HepG2 (cell line): ENCODE measurements at regions not wholly inside any gene's neighbourhood (a gene's known extent, or its start where the extent isn't known, plus 50 kb on each side); places are given as distances from the start of the nearest gene placed in this dataset.

Experiments
- ATAC-seq: fragments of 200-7000 bp; cut with Tn5 transposase; 3 replicates; pipeline ENCODE4 v1.9.1; 2020; ENCODE audit warnings: mild to moderate bottlenecking, moderate library complexity
- BruUV-seq: library from RNA; stranded (reverse); fragments of 400-500 nt; replicated peaks from 2 replicates; lab custom pipeline; 2021; lab: Mats Ljungman, UMichigan
- CTCF ChIA-PET: fragments of 300-600 bp; formaldehyde crosslinking; extraction: SDS; loops from one replicate; lab custom pipeline; 2021; ENCODE audit warnings: low total read pairs, inconsistent platforms, low intra/inter-chr PET ratio; lab: Yijun Ruan, JAX
- POLR2A ChIA-PET: fragments of 350-600 bp; sonication (Branson Sonifier 250); formaldehyde crosslinking; loops from one replicate; lab custom pipeline; 2020; ENCODE audit warnings: antibody characterized with exemption, inconsistent platforms; lab: Yijun Ruan, JAX
- DNase-seq: peaks from one replicate; pipeline ENCODE4 v3.0.0-alpha.2; 2015; ENCODE audit warnings: low spot score
- FAIRE-seq: peaks from 3 replicates; lab custom pipeline; 2011; peaks lifted over from hg19 to GRCh38; lab: Jason Lieb, UNC
- H2AFZ ChIP-seq: one replicate; pipeline ENCODE4 v1.6.1; 2011; ENCODE audit warnings: low read length, inconsistent platforms
- H3K27ac ChIP-seq: fragments of 300-600 bp; 3 replicates; pipeline ENCODE4 v1.8.0; 2011; ENCODE audit warnings: mixed run types, mild to moderate bottlenecking, mixed read lengths, low read length, inconsistent platforms; ENCODE audit not compliant: insufficient read depth; ENCODE audit errors: extremely low read length
- H3K27me3 ChIP-seq, 2 experiments: fragments of 200-600 bp in 1 of 2; 2 replicates in 1 of 2; 3 replicates in 1 of 2; pipeline versions ENCODE4 v1.6.0 to v1.8.0; 2011; ENCODE audit warnings: low read length in 2 of 2, mild to moderate bottlenecking in 2 of 2, moderate library complexity in 2 of 2, inconsistent platforms in 1 of 2; ENCODE audit not compliant: insufficient read depth in 2 of 2, control insufficient read depth in 1 of 2
- H3K36me3 ChIP-seq, 2 experiments: fragments of 200-600 bp in 1 of 2; replicated peaks in 1 of 2; 2 replicates in 1 of 2; 3 replicates in 1 of 2; pipeline versions ENCODE4 v1.5.1 to v1.8.0; 2011; ENCODE audit warnings: low read length in 2 of 2, inconsistent platforms in 1 of 2; ENCODE audit not compliant: insufficient read depth in 2 of 2, control insufficient read depth in 1 of 2
- H3K4me1 ChIP-seq: 2 replicates; pipeline ENCODE4 v1.5.1; 2012; ENCODE audit warnings: low read length, inconsistent platforms; ENCODE audit not compliant: insufficient read depth
- H3K4me2 ChIP-seq: 2 replicates; pipeline ENCODE4 v1.6.0; 2011; ENCODE audit warnings: low read depth, low read length, inconsistent platforms
- H3K4me3 ChIP-seq, 3 experiments: fragments of 200-600 bp in 1 of 3; sonication (generic), shearing (Covaris generic) in 1 of 3; replicated peaks in 1 of 3; 2 replicates each; pipeline ENCODE4 v1.5.1; 2011 to 2016; ENCODE audit warnings: low read length in 3 of 3, inconsistent platforms in 2 of 3, low read depth in 2 of 3, mild to moderate bottlenecking in 2 of 3, control low read depth in 1 of 3, mixed read lengths in 1 of 3; ENCODE audit not compliant: insufficient read depth in 1 of 3
- H3K79me2 ChIP-seq: one replicate; pipeline ENCODE4 v1.6.1; 2011; ENCODE audit warnings: low read length, inconsistent platforms; ENCODE audit not compliant: insufficient read depth
- H3K9ac ChIP-seq: 2 replicates; pipeline ENCODE4 v1.6.0; 2011; ENCODE audit warnings: mild to moderate bottlenecking, low read depth, low read length, inconsistent platforms; ENCODE audit not compliant: insufficient read depth
- H3K9me3 ChIP-seq: 2 replicates; pipeline ENCODE4 v1.5.1; 2012; ENCODE audit warnings: mild to moderate bottlenecking, low read length
- H4K20me1 ChIP-seq: 2 replicates; pipeline ENCODE4 v1.6.0; 2011; ENCODE audit warnings: inconsistent platforms, mild to moderate bottlenecking, low read length, moderate library complexity; ENCODE audit not compliant: insufficient read depth
- AKAP8 ChIP-seq: sonication (generic); formaldehyde crosslinking; IDR thresholded peaks from 2 replicates; pipeline ENCODE4 v1.5.1; 2020; ENCODE audit warnings: mild to moderate bottlenecking, missing genetic modification reagents
- HNRNPK ChIP-seq: fragments of 200-400 bp; formaldehyde crosslinking; IDR thresholded peaks from 2 replicates; pipeline ENCODE4 v1.6.1; 2018; ENCODE audit warnings: low read length, low read depth, moderate library complexity, mild to moderate bottlenecking; ENCODE audit not compliant: poor library complexity, severe bottlenecking
- HNRNPUL1 ChIP-seq: fragments of 200-400 bp; formaldehyde crosslinking; IDR thresholded peaks from 2 replicates; pipeline ENCODE4 v1.6.1; 2017; ENCODE audit warnings: low read depth, mild to moderate bottlenecking, low read length, moderate library complexity
- MXD3 ChIP-seq: IDR thresholded peaks from 2 replicates; pipeline ENCODE4 v1.6.1; 2016; ENCODE audit warnings: mild to moderate bottlenecking, missing biosample characterization, missing genetic modification reagents
- RERE ChIP-seq: IDR thresholded peaks from 2 replicates; pipeline ENCODE4 v1.6.1; 2016; ENCODE audit warnings: low read depth, missing genetic modification reagents, missing compliant biosample characterization
- SRSF9 ChIP-seq: fragments of 200-400 bp; formaldehyde crosslinking; IDR thresholded peaks from 2 replicates; pipeline ENCODE4 v1.6.1; 2018; ENCODE audit warnings: borderline replicate concordance, mild to moderate bottlenecking, low read depth, low read length; ENCODE audit not compliant: insufficient read depth, poor library complexity, severe bottlenecking
- YY1 ChIP-seq: IDR thresholded peaks from 2 replicates; pipeline ENCODE4 v1.6.1; 2011; ENCODE audit warnings: low read length, low read depth, moderate library complexity, mild to moderate bottlenecking; ENCODE audit not compliant: insufficient read depth, insufficient replicate concordance
- ZNF24 ChIP-seq: fragments of 450-650 bp; IDR thresholded peaks from 2 replicates; pipeline ENCODE4 v1.6.1; 2017; ENCODE audit warnings: antibody characterized with exemption, mild to moderate bottlenecking
- WGBS: methylation state at CpG from one replicate; pipeline ENCODE4 v1.1.6; 2017; ENCODE audit warnings: low lambda C conversion rate; 5-methylcytosine and 5-hydroxymethylcytosine counted together
- in situ Hi-C: cut with HindIII; loops from 2 replicates; pipeline ENCODE4 v1.10.0; 2017; ENCODE audit warnings: low pct_unique_long_range_greater_than_20kb; ENCODE audit not compliant: extremely low pct_ligation_motif_present
- intact Hi-C: fragments of 100-400 bp; cut with micrococcal nuclease; formaldehyde crosslinking; loops from one replicate; pipeline ENCODE4 v1.10.0; 2022; ENCODE audit not compliant: unreplicated experiment
- TF ChIP-seq, protein P1 (sequence below): sonication (generic); formaldehyde crosslinking; IDR thresholded peaks from 2 replicates; pipeline ENCODE4 v1.4.0; 2020; ENCODE audit warnings: missing genetic modification reagents, low read depth, mild to moderate bottlenecking, borderline replicate concordance
- TF ChIP-seq, protein P2 (sequence below): sonication (generic); formaldehyde crosslinking; IDR thresholded peaks from 2 replicates; pipeline ENCODE4 v1.5.0; 2020; ENCODE audit warnings: missing genetic modification reagents

DNA sequence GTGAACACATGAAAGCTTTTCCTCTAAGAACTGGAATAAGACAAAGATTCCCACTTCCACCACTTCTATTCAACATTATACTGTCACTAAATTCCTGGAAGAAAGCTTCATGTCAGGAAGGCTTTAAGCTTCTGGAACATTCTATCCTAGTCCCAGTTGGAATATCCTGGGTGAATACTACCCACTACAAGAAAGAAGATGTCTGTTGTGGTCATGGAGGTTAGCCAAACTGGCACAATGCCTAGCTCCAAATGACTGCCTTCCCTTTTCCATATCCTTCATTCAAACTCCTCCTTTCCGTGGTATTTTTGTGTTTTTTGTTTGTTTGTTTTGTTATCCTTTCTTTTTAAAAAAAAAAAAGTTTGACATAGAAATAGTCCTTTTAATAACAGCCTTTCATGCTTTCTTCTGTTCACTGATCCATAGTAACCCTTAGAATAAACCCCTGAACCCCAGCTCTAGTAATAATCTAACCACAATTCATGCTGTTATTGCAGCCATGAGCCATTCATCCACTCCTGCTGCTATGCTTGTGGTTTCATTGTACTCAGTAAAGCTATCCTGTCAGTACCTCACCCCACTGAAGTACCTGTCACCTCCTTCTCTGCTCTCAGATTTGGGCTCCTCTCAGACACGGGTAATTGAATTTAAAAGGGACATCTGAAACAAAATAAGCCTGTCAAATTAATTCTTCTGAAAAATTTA, 447.5 kb downstream of the IGSF11 start:
- no TSS peak for BruUV-seq
- Histone ChIP-seq H3K4me3 (no peak overlapping the region), H3K27me3 (no peaks in the 10 kb centered on the region), H3K27ac (no peak overlapping the region), H3K9ac (no peak overlapping the region), H2AFZ (no peak overlapping the region), H3K36me3 (no peaks in the 10 kb centered on the region), H3K4me2 (no peak overlapping the region), H4K20me1 (no peaks in the 10 kb centered on the region), H3K79me2 (no peaks in the 10 kb centered on the region), H3K9me3 (no peaks in the 10 kb centered on the region)
- ATAC-seq (no peak), DNase-seq (no peak), FAIRE-seq (no peak)
- CTCF ChIA-PET = no interaction called here
- in situ Hi-C loops = no loop called here
- intact Hi-C loops = no loop called here
- TF ChIP-seq AKAP8 (no peak), MXD3 (CRISPR knock-in tag) (no peak), HNRNPUL1 (no peak), ZNF24 (no peak), HNRNPK (no peak), SRSF9 (no peak)
- TF ChIP-seq, protein P1, sequence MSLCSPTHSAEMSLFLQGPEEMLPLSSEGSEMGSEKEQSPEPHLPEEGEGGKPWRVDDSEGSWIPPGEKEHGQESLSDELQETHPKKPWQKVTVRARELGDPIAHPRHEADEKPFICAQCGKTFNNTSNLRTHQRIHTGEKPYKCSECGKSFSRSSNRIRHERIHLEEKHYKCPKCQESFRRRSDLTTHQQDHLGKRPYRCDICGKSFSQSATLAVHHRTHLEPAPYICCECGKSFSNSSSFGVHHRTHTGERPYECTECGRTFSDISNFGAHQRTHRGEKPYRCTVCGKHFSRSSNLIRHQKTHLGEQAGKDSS = no peak
- TF ChIP-seq, all 625 proteins: peak for 0
- POLR2A ChIA-PET = no interaction called here
- 3% methylated on average over 2 of the region's 2 CpGs for WGBS
- no peaks in the 10 kb centered on the region for H3K4me1 ChIP-seq

- Histone ChIP-seq H3K9me3 (peaks cover 4% of the 10 kb centered on the region; the same call in 1 of the 2 replicates), H3K9ac (no peak overlapping the region), H3K36me3 (no peaks in the 10 kb centered on the region), H3K4me2 (no peak overlapping the region), H3K4me3 (no peak overlapping the region), H4K20me1 (no peaks in the 10 kb centered on the region), H3K27me3 (no peaks in the 10 kb centered on the region), H3K79me2 (no peaks in the 10 kb centered on the region), H2AFZ (no peak overlapping the region), H3K27ac (no peak overlapping the region), H3K4me1 (no peaks in the 10 kb centered on the region)
- CTCF ChIA-PET = no interaction called here
- no TSS peak for BruUV-seq
- FAIRE-seq (no peak), DNase-seq (no peak), ATAC-seq (no peak)
- intact Hi-C loops (no loop called here), in situ Hi-C loops (no loop called here)
- POLR2A ChIA-PET = no interaction called here
- TF ChIP-seq, protein P2, sequence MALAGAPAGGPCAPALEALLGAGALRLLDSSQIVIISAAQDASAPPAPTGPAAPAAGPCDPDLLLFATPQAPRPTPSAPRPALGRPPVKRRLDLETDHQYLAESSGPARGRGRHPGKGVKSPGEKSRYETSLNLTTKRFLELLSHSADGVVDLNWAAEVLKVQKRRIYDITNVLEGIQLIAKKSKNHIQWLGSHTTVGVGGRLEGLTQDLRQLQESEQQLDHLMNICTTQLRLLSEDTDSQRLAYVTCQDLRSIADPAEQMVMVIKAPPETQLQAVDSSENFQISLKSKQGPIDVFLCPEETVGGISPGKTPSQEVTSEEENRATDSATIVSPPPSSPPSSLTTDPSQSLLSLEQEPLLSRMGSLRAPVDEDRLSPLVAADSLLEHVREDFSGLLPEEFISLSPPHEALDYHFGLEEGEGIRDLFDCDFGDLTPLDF (CRISPR knock-in tag) = no peak
- no peak for TF ChIP-seq RERE (CRISPR knock-in tag)
- TF ChIP-seq YY1 = no peak
Observed at GRCh38 chr3:118587847-118588246, 446.8 kb downstream of the IGSF11 start.
